Activated T-cell treated with anti-CD3 and anti-CD28 coated beads for 24 hours (primary cell): ENCODE measurements at regions not wholly inside any gene's neighbourhood (a gene's known extent, or its start where the extent isn't known, plus 50 kb on each side); places are given as distances from the start of the nearest gene placed in this dataset.

ENCODE experiments used
- DNase-seq: peaks from one replicate; pipeline ENCODE4 v3.0.0-alpha.2; 2020; ENCODE audit warnings: low read depth

- no peak for DNase-seq
These were observed 352.4 kb upstream of the PKDCC start for GRCh38 chr2:41695198-41696113.

- DNase-seq: no peak
These were observed 350.4 kb upstream of the PKDCC start for GRCh38 chr2:41697389-41697788.

- DNase-seq: no peak
These were observed 349.0 kb upstream of the PKDCC start for GRCh38 chr2:41698678-41699422.

GRCh38 chr2:41701231-41701630, 346.6 kb upstream of the PKDCC start:
- DNase-seq: no peak

GRCh38 chr2:41703123-41703522, 344.7 kb upstream of the PKDCC start:
- no peak for DNase-seq

DNA sequence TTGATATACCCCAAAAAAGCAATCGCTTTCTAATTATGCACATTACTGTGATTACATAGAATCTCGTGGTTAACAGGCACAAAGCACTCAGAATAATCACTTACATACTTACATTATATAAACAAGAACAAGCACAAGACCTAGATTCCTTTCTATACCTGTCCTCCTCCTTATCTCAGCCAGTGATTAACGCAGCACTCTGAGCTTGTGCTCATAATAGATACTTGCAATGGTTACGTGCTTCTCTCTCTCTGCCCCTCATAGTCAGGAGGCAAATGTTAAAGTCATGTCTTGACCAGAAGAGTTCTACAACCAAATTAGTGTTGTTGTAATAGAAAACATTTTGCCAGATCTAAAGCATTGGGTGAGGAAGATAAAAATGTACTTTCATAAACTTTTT, 342.2 kb upstream of the PKDCC start:
- no peak for DNase-seq

DNA sequence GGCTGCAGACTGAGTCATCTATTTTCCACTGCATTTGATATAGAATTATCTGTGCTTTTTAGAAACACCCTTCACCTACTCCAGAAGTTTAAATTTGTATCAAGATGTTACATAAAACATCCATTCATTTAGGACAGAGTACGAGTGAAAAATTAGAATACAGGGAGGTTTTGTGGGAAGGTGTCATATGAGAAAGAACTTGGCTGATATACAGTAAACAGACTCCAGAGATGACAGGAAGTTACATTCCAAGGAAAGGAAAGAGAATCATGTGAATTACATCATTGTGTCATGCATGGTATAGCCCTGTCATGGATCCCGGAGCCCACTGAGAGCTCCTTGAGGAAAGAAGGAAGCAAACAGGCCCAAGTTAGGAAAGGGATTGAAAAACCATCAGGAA, 341.5 kb upstream of the PKDCC start:
- no peak for DNase-seq

- DNase-seq: no peak
These were observed 339.9 kb upstream of the PKDCC start for GRCh38 chr2:41707790-41708451.

DNA sequence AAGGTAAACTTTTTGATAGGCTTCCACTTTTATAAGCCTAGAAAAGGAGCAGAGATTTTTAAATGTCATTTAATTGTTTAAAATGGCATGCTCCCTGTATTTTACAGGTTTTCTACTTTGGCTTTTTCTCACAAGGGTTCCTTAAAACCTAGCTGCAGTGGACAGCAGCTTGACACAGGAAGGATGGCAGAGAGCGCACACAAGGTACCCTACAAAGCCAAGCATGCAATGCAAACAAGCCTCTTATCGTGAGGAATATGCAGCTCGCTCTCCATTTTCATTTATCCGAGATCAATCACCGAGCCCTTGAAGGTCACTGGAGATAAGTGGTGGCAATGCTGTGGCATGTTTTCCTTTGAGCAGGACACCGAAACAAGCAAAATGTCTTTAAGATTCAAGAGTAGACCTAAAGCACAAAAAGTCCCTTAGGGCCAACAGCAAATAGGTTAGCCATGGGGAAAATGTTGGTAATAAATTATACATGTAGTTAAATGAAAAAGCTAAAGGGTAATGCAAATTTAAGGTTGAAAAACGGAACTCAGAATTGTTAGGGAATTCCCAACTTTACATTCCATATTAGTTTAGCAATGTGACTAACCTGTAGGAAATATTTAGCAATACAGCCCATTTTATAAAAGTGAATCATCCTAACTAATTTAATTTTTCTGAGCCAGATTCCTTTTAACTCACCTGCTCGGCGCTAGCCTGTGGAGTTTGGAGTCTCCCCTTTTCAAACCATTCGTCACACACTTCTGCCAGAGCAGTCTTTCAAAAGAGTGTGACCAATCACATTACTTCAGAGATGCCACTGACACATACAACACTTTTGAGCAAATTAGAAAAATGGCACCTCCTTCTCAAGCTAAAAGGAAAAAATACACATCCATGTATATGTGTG, 337.9 kb upstream of the PKDCC start:
- no peak for DNase-seq

DNA sequence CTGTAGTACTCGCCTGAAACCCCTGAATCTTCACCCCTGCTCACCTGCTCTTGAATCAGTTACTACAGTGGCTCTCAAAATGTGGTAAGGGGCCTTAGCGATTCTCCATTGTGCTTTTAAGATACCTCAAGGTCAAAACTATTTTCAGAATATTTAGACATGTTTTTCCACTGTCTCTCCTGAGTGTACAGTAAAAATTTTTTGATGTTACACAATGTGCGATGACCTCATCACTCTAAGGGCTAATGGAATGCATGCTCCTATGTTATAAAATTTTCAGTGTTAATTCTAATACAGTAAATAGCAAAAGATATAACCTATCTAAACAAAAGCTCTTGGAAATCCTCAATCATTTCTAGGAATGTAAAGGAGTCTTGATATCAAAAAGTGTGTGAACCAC, 336.9 kb upstream of the PKDCC start:
- no peak for DNase-seq

DNA sequence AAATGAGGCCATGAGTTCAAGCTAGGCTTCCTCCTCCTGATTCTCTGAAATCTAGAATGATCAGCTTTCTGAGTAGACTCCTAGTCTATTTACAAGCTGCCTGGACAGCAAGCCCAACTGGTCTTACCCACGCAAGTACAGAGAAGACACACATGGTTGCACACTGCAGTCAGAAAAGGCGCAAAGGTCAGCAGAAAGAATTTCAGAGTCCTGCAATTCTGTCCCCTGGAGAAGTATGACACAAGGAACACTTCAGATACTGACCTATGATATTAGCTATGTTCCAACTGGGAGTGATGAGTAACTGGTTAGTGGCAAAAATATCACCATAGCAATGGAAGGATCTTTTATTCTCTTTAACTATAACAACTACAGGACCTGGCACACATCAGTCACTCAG, 336.1 kb upstream of the PKDCC start:
- no peak for DNase-seq

GRCh38 chr2:41716497-41716896, 331.3 kb upstream of the PKDCC start:
- DNase-seq: no peak

DNA sequence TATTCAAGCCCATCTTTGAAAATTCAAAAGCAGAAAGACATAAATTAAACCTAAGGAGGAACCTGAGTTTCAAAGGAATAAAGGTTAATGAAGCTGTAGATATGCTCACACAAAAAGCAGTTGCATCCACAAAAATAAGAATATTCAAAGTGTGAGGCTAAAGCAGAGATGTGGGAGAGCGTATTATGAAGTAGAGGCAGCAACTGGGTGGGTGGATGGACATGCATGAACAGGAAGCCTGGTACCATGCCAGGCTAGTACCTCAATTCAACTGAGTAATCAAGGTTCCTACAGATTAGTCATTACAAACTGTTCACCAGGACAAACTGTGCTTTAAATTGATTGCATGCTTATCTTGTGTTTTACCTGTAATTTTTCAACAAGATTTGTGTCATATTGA, 330.0 kb upstream of the PKDCC start:
- no peak for DNase-seq

- DNase-seq: no peak
These were observed 329.1 kb upstream of the PKDCC start for GRCh38 chr2:41718705-41719104.

GRCh38 chr2:41719756-41720155, 328.1 kb upstream of the PKDCC start:
- DNase-seq: no peak

DNA sequence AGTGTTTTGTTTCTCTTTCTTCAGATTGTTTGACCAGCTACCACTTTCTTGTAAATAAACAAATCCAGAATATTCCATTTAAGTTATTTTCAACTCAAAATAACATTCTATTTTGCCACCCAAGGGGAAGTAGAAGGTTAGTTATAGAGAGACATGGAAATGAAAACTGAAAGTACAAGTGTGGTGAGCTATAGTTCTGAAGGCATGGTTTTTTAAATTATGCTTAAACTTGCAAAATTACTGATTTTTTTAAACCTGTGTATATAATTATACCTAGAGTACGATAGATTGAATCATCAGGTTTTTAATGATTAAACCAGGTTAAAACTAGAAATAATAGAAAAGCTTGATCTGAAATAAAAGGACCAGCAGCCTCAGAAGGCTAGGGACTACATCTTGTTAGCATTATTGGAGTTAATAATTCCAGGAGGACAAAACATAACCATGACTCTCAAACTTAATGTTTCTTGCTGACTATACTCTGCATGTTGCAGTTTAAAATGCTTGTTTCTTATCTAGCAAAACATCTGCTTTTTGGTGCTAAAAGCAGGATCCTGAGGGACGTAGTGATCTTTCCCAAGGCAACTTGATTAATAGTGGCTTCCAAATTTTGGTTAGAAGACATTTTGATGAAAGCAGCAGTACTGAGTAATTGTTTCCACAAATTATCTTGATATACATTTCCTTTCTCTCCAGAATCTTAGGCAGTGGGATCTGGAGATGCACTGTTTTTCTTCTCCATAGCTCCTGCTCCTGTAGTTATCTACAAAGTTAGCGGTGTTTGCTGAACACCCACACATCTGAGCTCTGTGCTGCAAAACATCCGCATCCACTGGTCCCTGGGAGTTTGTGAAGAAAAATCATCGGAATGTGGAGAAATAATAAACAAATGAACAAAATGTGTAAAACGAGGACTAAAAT, 327.2 kb upstream of the PKDCC start:
- no peak for DNase-seq

DNA sequence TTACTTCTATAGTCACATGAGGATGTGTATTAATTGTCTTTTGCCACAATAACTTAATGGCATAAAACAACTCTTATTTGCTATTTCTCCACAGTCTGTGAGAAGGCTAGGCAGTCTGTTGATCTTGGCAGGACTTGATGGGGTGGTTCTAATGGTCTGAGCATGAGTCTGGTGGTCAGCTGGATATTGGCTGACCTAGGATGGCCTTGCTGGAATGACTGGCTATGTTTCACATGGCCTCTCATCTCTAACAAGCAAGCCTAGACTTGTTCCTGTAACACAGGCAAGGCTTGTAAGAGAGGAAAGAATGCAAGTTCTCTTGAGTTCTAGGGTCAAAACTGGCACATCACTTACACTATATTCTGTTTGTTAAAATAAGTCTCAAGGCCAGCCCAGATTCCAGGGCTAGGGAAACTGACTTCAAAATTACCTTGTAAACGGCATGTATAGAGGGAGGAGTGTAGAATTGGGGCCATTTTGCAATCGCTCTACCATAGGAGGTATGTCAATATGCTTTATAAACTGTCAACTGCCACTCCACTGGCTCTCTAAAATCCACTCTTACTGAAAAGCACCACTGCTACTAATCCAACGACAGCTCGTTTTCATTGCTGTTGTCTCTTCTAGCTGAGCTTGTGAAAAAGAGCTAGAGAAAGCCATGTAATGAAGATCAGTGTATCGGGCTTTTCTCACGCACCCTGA, 325.0 kb upstream of the PKDCC start:
- DNase-seq: no peak

GRCh38 chr2:41723526-41723925, 324.3 kb upstream of the PKDCC start:
- DNase-seq: no peak

- DNase-seq: no peak
These were observed 323.4 kb upstream of the PKDCC start for GRCh38 chr2:41724465-41724864.

- DNase-seq: no peak
These were observed 321.9 kb upstream of the PKDCC start for GRCh38 chr2:41725901-41726300.
